H9 (cell line): ENCODE measurements at regions not wholly inside any gene's neighbourhood (a gene's known extent, or its start where the extent isn't known, plus 50 kb on each side); places are given as distances from the start of the nearest gene placed in this dataset.

Experiments
- DNase-seq: peaks from one replicate; pipeline ENCODE4 v3.0.0-alpha.2; 2017
- H2AFZ ChIP-seq: one replicate; pipeline ENCODE4 v1.6.1; 2013; ENCODE audit warnings: mild to moderate bottlenecking, low read length, control low read depth, moderate library complexity
- H2AK5ac ChIP-seq: 2 replicates; pipeline ENCODE4 v1.6.1; 2013; ENCODE audit warnings: low read length, control low read depth, mixed read lengths; ENCODE audit not compliant: insufficient read length
- H2BK120ac ChIP-seq: one replicate; pipeline ENCODE4 v1.6.1; 2013; ENCODE audit warnings: low read depth, mild to moderate bottlenecking, low read length, control low read depth, inconsistent platforms; ENCODE audit not compliant: poor library complexity, severe bottlenecking
- H2BK12ac ChIP-seq: 2 replicates; pipeline ENCODE4 v1.6.1; 2013; ENCODE audit warnings: low read length, control low read depth, mixed read lengths, low read depth; ENCODE audit not compliant: insufficient read length
- H2BK15ac ChIP-seq: 2 replicates; pipeline ENCODE4 v1.6.1; 2013; ENCODE audit warnings: low read depth, low read length, control low read depth
- H2BK20ac ChIP-seq: one replicate; pipeline ENCODE4 v1.6.1; 2013; ENCODE audit warnings: low read depth, mild to moderate bottlenecking, low read length, control low read depth, inconsistent platforms; ENCODE audit not compliant: poor library complexity, severe bottlenecking
- H2BK5ac ChIP-seq: 2 replicates; pipeline ENCODE4 v1.6.1; 2013; ENCODE audit warnings: low read length, control low read depth, mixed read lengths; ENCODE audit not compliant: insufficient read length
- H3K14ac ChIP-seq: 2 replicates; pipeline ENCODE4 v1.6.1; 2013; ENCODE audit warnings: low read length, control low read depth; ENCODE audit not compliant: insufficient read depth
- H3K18ac ChIP-seq: 2 replicates; pipeline ENCODE4 v1.6.1; 2013; ENCODE audit warnings: low read depth, mild to moderate bottlenecking, mixed read lengths, low read length, control low read depth; ENCODE audit not compliant: insufficient read length
- H3K23ac ChIP-seq: 2 replicates; pipeline ENCODE4 v1.6.1; 2013; ENCODE audit warnings: low read length, control low read depth, mixed read lengths, low read depth; ENCODE audit not compliant: insufficient read length
- H3K23me2 ChIP-seq: 2 replicates; pipeline ENCODE4 v1.6.1; 2013; ENCODE audit warnings: low read depth, mild to moderate bottlenecking, mixed read lengths, low read length, control low read depth; ENCODE audit not compliant: insufficient read length, poor library complexity, severe bottlenecking
- H3K27ac ChIP-seq: 2 replicates; pipeline ENCODE4 v1.5.1; 2013; ENCODE audit warnings: low read length, control low read depth, mixed read lengths, low read depth; ENCODE audit not compliant: insufficient read length
- H3K27me3 ChIP-seq: 2 replicates; pipeline ENCODE4 v1.6.1; 2013; ENCODE audit warnings: low read length, control low read depth, inconsistent platforms; ENCODE audit not compliant: insufficient read depth
- H3K4ac ChIP-seq: 2 replicates; pipeline ENCODE4 v1.6.1; 2013; ENCODE audit warnings: low read depth, mild to moderate bottlenecking, control low read depth, inconsistent platforms, low read length, moderate library complexity
- H3K4me1 ChIP-seq: 2 replicates; pipeline ENCODE4 v1.6.1; 2013; ENCODE audit warnings: low read length, control low read depth, inconsistent platforms; ENCODE audit not compliant: insufficient read depth
- H3K4me2 ChIP-seq: 2 replicates; pipeline ENCODE4 v1.6.1; 2013; ENCODE audit warnings: low read length, control low read depth, mixed read lengths; ENCODE audit not compliant: insufficient read length, insufficient read depth
- H3K56ac ChIP-seq: 2 replicates; pipeline ENCODE4 v1.6.1; 2013; ENCODE audit warnings: low read depth, mild to moderate bottlenecking, mixed read lengths, low read length, control low read depth; ENCODE audit not compliant: insufficient read length
- H3K79me1 ChIP-seq: 2 replicates; pipeline ENCODE4 v1.6.1; 2013; ENCODE audit warnings: low read depth, mild to moderate bottlenecking, moderate library complexity, low read length, control low read depth, inconsistent platforms; ENCODE audit not compliant: insufficient read depth, poor library complexity, severe bottlenecking
- H3K79me2 ChIP-seq: 2 replicates; pipeline ENCODE4 v1.6.1; 2013; ENCODE audit warnings: low read length, control low read depth, inconsistent platforms; ENCODE audit not compliant: insufficient read depth
- H3K9ac ChIP-seq: 2 replicates; pipeline ENCODE4 v1.6.1; 2013; ENCODE audit warnings: low read length, control low read depth, mixed read lengths; ENCODE audit not compliant: insufficient read length; ENCODE audit errors: extremely low read depth
- H3K9me3 ChIP-seq: one replicate; pipeline ENCODE4 v1.6.1; 2013; ENCODE audit warnings: low read depth, low read length, inconsistent platforms; ENCODE audit not compliant: control insufficient read depth
- H3T11ph ChIP-seq: one replicate; pipeline ENCODE4 v1.6.1; 2013; ENCODE audit warnings: mild to moderate bottlenecking, low read length, control low read depth, inconsistent platforms
- H4K20me1 ChIP-seq: one replicate; pipeline ENCODE4 v1.6.1; 2013; ENCODE audit not compliant: control insufficient read depth, insufficient read length, insufficient read depth
- H4K5ac ChIP-seq: 2 replicates; pipeline ENCODE4 v1.6.1; 2013; ENCODE audit warnings: low read depth, mild to moderate bottlenecking, mixed read lengths, low read length, control low read depth; ENCODE audit not compliant: insufficient read length
- H4K8ac ChIP-seq: replicated peaks from 2 replicates; pipeline ENCODE4 v1.6.1; 2013; ENCODE audit warnings: low read length, control low read depth, mixed read lengths, low read depth; ENCODE audit not compliant: insufficient read length
- H4K91ac ChIP-seq: 2 replicates; pipeline ENCODE4 v1.6.1; 2013; ENCODE audit warnings: low read depth, mild to moderate bottlenecking, moderate library complexity, mixed read lengths, low read length, control low read depth; ENCODE audit not compliant: insufficient read length
- H3K27ac Mint-ChIP-seq, 3 experiments: 2 replicates in 2 of 3; 3 replicates in 1 of 3; pipeline ENCODE4 v1.8.0; 2020 to 2021; ENCODE audit warnings: mixed read lengths in 3 of 3, mild to moderate bottlenecking in 1 of 3, moderate library complexity in 1 of 3
- H3K27me3 Mint-ChIP-seq: 2 replicates; pipeline ENCODE4 v1.8.0; 2021; ENCODE audit warnings: low read depth, mild to moderate bottlenecking, moderate library complexity, mixed read lengths
- H3K36me3 Mint-ChIP-seq, 3 experiments: 2 replicates in 2 of 3; 3 replicates in 1 of 3; pipeline ENCODE4 v1.8.0; 2020 to 2021; ENCODE audit warnings: low read depth in 3 of 3, mixed read lengths in 3 of 3; ENCODE audit not compliant: insufficient read depth in 1 of 3
- H3K4me1 Mint-ChIP-seq, 2 experiments: 2 replicates each; pipeline ENCODE4 v1.8.0; 2020; ENCODE audit warnings: mixed read lengths in 2 of 2
- H3K4me3 Mint-ChIP-seq, 2 experiments: 2 replicates in 1 of 2; 3 replicates in 1 of 2; pipeline ENCODE4 v1.8.0; 2020 to 2021; ENCODE audit warnings: mild to moderate bottlenecking in 2 of 2, mixed read lengths in 2 of 2, moderate library complexity in 1 of 2
- H3K9me3 Mint-ChIP-seq, 2 experiments: 2 replicates in 1 of 2; 3 replicates in 1 of 2; pipeline ENCODE4 v1.8.0; 2020; ENCODE audit warnings: mild to moderate bottlenecking in 2 of 2, mixed read lengths in 2 of 2, moderate library complexity in 1 of 2
- CTCF ChIP-seq: fragments of 200-600 bp; sonication (generic); conservative IDR thresholded peaks from 3 replicates; pipeline ENCODE4 v1.8.0; 2021; ENCODE audit warnings: antibody characterized with exemption, mild to moderate bottlenecking
- WGBS: extraction: QIAGEN DNeasy Blood & Tissue Kit; methylation state at CpG from one replicate; pipeline ENCODE4 v1.1.7; 2013; ENCODE audit warnings: missing lambda C conversion rate, low lambda C conversion rate, mixed read lengths; ENCODE audit not compliant: insufficient read length; ENCODE audit errors: extremely low coverage; 5-methylcytosine and 5-hydroxymethylcytosine counted together

GRCh38 chr2:45284621-45284995 is 275.4 kb upstream of the SIX2 start:
- H3K9me3 ChIP-seq, result peaks cover under 1% of the 10 kb centered on the region

More at GRCh38 chr2:45284621-45284995, 275.4 kb upstream of the SIX2 start:
- no CpG with 5 or more reads among the region's 2 CpGs for WGBS
- H3K4ac ChIP-seq, result no peak overlapping the region
- H3K4me1 ChIP-seq, result no peaks in the 10 kb centered on the region; the same call in 1 of the 2 replicates
- H3K14ac ChIP-seq, result no peak overlapping the region
- Mint-ChIP-seq H3K4me3 (no peak overlapping the region), H3K36me3 (peaks cover 0 to 5% (median 3%) of the 10 kb centered on the region in 3 experiments; a peak in 4 of 7 replicates), H3K9me3 (peaks cover 5% of the 10 kb centered on the region in 2 experiments; a peak in 3 of 5 replicates), H3K4me1 (peaks cover 0 to 5% of the 10 kb centered on the region in 2 experiments; a peak in 1 of 4 replicates), H3K27ac (no peak overlapping the region), H3K27me3 (peaks cover 6% of the 10 kb centered on the region)
- H4K8ac ChIP-seq, result no peak overlapping the region
- no peak overlapping the region for H2BK12ac ChIP-seq
- no peak overlapping the region for H2BK120ac ChIP-seq
- H3K23me2 ChIP-seq, result no peaks in the 10 kb centered on the region
- no peak overlapping the region for H3K56ac ChIP-seq
- H3K27ac ChIP-seq, result no peak overlapping the region
- H2BK15ac ChIP-seq, result no peak overlapping the region
- H3K4me2 ChIP-seq, result no peak overlapping the region
- no peak for TF ChIP-seq CTCF
- no peak overlapping the region for H4K91ac ChIP-seq
- H3T11ph ChIP-seq, result no peak overlapping the region
- no peaks in the 10 kb centered on the region for H3K79me2 ChIP-seq
- H3K9ac ChIP-seq, result no peak overlapping the region
- H3K27me3 ChIP-seq, result no peaks in the 10 kb centered on the region
- no peak overlapping the region for H2AFZ ChIP-seq
- no peaks in the 10 kb centered on the region for H4K20me1 ChIP-seq
- no peak overlapping the region for H2BK20ac ChIP-seq
- no peak overlapping the region for H4K5ac ChIP-seq
- no peak overlapping the region for H3K23ac ChIP-seq
- no peak for DNase-seq
- H2BK5ac ChIP-seq, result no peak overlapping the region
- H3K18ac ChIP-seq, result no peak overlapping the region
- no peak overlapping the region for H2AK5ac ChIP-seq
- no peaks in the 10 kb centered on the region for H3K79me1 ChIP-seq
